GM21390 (cell line): ENCODE measurements at regions not wholly inside any gene's neighbourhood (a gene's known extent, or its start where the extent isn't known, plus 50 kb on each side); places are given as distances from the start of the nearest gene placed in this dataset.

ENCODE experiments used
- ATAC-seq: cut with Tn5 transposase; IDR thresholded peaks from one replicate; pipeline ENCODE4 v1.9.1; 2021; ENCODE audit not compliant: unreplicated experiment

DNA sequence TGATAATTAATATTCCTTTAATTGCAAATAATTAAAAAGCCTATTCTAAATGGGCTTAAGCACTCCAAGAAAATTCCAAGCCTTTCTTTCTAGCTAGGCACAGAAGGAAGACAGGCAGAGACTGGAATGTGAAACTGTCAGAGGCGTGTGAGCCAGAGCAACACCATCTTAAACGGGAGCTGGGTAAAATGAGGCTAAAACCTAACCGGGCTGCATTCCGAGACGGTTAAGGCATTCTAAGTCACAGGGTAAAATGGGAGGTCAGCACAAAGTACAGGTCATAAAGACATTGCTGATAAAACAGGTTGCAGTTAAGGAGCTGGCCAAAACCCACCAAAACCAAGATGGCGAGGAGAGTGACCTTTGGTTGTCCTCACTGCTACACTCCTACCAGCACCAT lies 300.4 kb downstream of the SLITRK6 start:
- no peak for ATAC-seq

DNA sequence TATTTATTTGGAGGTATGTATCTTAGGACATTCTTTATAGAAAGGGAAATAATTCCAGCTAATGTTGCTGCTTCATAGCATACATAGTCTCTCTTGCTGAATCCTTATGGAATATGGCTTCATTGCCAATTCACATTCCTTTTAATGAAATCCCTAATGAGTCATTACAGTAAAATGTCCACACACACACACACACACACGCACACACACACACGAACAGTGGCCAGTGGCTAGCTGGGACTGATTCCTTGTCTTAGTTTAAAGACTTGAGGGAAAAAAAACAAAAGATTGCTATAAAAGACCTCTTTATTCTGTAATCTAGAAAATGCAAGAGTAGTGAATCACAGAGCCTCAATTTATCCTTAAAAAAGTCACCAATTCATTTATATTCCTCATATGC lies 301.6 kb downstream of the SLITRK6 start:
- no peak for ATAC-seq

DNA sequence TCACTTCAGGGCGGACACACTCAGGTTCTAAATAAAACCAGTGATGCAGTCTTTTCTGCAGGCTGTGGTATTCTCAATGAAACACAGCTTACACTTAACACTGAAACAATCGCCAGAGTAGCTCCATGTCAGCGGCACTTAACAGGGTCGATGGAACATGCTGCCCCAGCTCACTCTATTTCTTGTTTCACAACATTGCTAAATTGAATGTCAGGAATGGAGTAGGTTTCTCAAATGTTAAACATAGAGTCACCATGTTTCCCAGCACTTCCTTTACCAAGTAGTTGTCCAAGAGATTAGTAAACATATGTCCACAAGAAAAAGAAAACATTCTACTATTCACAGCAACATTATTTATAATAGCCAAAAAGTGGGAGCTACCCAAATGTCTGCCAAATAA lies 306.9 kb downstream of the SLITRK6 start:
- ATAC-seq, result no peak

DNA sequence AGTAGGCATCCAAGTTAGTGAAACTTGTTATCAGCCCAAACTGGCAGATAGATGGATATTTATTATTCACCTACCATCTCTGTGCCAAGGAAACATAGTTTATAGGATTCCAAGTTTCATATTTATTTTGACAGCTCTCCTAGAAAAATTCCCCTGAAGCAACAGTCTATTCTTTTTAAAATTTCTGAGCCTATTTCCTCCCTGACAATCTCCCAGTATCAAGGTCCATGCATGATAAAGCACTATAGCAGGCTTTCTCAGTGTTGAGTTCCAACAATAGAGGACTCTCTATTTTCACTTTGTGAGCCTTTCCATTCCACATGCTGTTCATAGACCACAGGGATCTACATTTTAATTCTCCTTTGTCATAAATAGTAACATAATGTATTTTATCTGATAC lies 312.6 kb downstream of the SLITRK6 start:
- ATAC-seq, result no peak

DNA sequence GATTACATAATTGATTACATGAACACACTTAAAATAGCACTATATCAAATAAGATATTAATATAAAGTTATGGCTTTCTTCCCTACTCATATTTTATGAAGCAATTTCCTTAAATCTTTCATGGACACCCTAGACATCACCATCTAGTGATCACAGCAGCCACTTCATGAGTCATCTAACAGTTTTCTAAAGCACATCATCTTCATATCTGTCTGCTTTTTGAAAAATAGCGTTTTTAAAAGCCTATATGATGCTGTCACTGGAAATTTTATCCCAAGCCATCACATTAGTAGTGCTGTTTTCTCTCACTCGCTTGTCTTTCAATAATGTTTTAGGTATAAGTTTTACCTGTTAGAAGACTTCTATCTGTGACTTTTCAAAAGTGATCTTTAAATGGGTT lies 326.1 kb downstream of the SLITRK6 start:
- ATAC-seq, result no peak

DNA sequence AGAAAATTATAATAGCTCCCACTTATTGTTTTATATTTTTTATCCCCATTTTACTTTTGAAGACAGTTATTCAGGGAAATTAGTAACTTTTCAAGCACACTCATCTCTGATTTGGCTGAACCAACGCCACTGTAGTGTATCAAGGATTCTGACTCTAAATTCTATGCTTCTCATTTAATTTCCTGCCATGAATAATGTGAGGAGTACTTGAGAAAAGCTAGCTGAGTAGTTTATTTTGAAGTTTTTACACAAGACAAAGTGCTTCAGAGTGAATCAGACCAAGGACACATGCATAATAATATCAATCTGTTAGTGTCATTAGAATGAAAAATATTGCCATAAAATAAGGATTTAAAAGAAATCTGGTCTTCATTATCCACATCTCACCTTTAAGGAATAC lies 329.9 kb downstream of the SLITRK6 start:
- no peak for ATAC-seq

DNA sequence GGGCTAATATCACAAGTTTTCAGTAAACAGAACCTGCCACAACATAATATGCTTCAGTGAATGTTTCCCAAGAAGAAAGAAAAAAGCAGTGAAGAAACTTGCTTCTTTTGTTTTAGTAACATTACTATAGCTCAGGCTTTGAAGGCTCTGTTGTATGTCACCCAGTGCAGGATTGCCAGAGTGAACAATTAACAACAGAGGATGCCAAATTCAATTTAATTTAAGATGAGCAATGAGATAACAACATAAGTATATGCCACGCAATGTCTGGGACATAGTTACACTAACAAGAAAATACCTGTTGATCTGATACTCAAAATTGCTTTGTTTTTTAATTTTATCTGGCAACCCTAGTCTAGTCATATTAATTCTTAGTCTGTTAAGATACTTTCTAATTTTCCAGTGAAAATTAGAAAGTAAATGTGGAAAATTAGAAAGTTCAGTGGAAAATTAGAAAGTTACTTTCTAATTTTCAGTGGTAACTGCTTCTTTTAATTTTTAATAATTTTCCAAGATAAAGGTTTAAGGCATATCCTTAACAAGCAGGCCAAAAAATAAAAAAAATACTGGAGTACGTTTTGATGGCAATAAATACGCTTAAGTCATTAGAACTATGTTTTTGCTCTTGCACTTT lies 336.3 kb downstream of the SLITRK6 start:
- no peak for ATAC-seq

DNA sequence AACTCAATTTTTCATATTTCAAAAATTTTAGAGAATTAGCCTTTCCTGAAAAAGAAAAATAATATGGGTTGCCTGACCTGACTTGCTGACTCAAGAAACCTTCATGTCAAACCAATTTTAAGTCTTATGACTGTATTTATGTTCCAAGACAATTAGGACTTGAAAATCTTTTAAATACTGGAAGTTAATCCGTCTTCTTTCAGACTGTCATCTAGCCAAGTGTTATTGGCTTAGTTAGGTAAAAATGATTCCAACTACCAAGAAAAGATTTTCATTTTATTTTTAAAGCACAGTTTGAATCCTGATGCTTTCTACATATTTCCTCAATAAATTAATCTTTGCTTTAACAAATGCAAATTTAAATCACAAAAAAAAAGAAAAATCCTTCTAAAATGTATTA lies 337.6 kb downstream of the SLITRK6 start:
- ATAC-seq, result no peak

DNA sequence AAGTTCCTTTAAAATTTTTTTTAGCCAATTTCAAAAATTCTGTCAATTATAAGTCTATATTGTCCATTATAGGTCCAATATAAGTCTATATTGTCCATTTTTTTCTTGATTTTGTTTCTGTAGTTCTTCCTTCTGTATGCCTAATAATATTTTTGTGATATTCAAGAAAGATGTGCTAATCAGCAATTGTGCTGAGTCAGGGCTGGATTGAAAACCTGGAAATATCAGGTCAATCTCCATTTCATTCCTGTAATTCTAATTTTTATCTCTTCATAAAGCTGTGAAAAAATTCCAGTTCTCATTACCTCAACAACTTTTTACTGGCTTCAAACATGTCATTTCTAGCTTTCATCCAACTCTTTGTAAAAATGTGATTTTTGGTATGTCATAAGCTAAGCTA lies 353.7 kb downstream of the SLITRK6 start:
- no peak for ATAC-seq

DNA sequence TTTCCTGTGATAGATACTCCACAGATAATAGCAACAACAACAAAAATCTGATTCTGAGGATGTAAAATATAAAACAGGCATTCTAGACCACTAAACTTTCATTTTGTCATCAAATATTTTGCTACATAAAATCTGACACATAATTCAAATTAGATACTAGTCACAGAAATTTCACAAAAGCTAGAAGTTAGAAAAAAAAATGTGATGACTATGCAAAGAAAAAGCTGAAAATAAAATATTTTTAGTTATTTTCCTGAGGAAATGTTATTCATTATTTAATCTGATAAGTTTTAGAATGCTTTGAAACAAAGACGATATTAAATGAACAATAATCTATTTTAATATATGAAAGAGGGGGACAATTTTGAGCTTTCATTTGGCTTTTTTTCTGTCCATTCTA lies 357.2 kb downstream of the SLITRK6 start:
- no peak for ATAC-seq

DNA sequence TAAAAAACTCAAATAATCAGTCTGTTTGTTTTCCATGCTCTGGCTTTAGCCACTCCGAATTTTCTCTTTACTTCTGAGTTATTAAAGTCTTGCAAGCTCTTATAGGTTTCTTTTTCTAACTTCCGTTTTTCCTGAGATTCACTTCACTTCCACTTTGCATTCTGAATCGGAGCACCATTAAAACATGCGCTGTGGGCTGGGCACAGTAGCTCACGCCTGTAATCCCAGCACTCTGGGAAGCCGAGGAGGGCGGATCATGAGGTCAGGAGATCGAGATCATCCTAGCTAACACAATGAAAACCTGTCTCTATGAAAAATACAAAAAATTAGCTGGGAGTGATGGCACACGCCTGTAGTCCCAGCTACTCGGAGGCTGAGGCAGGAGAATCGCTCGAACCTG lies 357.9 kb downstream of the SLITRK6 start:
- ATAC-seq, result no peak

DNA sequence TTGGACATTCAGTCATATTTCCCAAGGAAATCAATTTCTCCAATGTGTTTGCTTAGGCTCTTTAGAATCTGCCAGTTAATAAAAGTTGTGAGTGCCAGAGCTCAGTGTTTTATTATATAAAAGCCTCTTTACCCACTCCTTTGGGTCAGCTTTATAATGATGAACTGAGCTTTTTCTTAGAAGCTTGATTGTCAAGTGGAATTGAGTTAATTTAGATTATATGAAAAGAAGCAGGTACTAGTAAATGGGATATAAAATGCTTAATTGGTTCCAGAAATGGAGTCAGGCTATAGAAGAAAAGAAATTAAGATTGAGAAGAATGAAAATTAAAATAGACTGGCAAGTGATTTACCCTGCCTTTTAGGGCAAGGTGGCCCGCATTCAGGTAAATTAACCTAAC lies 363.2 kb downstream of the SLITRK6 start:
- ATAC-seq, result no peak

DNA sequence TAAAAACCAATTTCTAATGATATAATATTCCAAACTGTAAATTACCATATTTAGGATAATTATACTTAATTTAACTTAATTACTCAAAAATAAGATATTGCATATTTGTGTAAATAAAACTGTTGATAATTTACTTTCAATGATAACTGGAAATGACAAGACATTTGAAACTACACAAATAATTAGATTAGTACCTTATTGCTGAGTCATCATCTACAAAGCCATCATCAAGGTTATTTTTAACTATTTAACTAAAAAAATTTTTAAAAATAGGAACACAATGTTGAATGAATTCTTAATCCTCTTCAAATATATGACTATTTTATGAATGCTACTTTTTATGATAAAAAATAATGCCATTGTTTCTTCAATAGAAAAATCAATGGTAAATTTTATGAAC lies 364.3 kb downstream of the SLITRK6 start:
- no peak for ATAC-seq

DNA sequence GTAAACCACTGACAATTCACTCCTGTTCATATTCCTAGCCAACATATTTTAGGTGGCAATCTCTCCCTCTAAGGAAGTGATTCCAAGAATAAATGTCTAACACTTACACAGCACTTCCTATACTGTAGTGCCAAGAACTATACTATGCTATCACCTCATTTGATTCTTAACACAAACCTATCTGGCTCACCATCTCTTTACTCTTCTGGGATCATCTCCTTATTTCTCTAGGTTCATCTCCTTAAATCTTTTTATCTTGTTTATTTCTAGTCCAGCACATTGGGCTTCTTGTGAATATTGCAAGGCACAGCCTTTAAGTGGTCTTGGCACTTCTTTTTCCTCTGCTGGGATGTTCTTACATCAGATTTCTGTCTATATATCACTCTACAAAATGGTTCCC lies 366.3 kb downstream of the SLITRK6 start:
- no peak for ATAC-seq

DNA sequence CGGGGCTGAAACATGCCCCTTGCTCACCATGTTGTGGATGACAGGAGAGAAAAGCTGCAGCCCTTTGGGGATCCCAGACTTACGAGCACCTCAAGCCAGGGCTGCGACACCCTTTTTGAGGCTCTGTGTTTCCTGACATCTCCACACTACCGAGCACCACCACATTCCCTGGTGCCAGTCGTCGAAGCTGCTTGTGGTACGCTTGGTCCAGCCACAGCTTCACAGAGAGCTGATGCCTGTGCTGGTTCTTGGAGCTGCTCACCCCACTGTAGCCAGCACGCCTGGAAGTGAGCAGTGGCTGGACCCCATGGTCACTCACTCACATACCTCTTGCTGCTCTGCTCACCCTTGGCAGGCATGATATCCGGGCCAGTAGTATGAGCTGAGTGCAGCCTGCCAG lies 367.5 kb downstream of the SLITRK6 start:
- no peak for ATAC-seq

DNA sequence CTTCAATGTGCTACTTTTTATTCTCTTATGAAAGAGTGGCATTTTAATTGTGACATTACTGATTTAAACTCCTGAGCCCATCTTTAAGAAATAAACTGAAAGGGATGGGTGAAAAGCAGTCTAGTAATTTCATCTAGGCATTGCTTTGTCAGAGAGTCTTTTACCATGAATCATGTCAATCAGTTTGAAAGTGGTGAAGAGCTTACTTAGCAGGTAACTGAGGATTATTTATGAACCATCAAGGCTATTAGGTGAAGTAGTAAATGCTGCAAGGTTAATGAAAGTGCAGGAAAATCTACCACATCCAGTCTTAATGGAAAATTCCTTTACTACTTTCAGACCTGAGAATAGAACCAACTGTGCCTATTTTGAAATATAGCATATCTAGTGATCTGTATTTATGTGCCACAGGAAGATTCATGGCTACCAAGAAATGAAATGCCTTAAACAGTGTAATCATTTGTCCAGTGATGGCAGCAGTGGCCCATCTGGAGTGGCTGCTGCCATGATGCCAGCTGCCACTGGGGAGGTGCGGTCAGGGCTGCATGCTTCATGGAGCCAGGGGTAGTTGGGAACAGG lies 368.9 kb downstream of the SLITRK6 start:
- ATAC-seq, result no peak

DNA sequence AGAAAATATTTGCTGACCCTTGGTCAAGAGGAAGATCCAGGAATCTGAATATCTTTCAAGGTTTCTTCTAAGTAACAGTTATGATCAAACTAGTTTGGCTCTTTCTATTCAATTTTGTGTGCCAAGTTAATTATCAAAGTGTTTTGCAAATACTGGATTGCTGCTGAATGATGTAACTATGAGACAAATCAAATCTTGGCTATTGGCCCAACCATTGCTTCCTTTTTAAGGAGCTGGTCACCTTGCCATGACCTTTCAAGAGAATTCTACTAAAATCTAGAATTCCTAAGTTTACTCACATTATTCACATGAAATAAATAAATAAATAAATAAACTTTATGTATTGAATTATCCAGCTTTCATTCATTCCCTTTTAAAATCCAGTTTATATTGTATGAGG lies 371.8 kb downstream of the SLITRK6 start:
- no peak for ATAC-seq

DNA sequence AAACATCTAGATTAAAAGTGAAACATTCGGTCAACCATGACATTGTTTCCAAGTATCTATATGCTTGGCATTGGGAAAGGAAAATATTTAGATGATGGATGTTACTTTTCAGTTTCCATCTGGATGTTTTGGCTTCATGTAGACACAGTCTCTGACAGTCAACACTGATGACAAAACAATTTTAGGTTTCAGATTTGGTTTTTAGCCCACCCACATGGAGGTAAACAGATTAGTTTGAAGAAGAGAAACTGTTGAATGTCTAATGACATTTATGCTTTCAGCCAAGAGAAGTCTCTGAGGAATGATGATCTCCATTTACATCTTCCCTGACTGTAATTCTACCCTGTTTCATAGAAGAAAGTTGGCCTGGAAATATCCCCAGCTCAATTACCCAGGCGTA lies 379.1 kb downstream of the SLITRK6 start:
- ATAC-seq, result no peak

DNA sequence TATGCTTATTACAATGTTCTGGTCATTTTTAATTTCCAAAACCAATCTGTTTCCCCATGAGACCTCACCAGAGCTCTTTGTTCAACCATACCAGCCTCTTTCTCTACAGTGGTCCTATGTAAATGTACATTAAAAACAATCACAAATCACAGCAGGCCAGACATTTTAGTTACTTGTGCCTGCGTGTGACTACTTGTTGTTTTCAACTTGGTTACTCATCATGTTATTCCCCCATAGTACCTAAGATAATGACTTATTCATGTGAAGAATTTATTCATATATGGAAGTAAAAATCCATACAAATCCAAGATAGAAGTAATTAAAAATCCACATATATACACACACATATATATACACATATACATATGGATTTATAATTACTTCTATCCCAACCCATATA lies 379.6 kb downstream of the SLITRK6 start:
- no peak for ATAC-seq

DNA sequence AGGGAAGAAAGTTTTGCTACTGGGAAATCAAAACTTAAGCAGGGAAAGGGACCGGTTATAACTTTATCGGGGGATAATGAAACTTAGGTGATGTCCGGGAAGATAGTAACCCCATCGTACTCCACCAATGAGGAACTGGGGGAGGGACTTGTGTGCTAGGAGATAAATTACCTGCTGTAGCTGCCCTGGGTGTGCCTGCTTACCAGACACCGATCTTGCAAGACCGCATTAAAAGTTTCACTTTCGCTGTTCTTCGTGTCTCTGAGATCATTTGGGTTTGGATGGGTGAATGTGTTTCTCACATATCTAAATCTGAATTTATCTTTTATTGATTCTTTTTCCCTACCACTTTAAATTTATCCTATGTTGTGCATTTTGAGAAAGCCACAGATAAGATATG lies 381.4 kb downstream of the SLITRK6 start:
- ATAC-seq, result no peak

DNA sequence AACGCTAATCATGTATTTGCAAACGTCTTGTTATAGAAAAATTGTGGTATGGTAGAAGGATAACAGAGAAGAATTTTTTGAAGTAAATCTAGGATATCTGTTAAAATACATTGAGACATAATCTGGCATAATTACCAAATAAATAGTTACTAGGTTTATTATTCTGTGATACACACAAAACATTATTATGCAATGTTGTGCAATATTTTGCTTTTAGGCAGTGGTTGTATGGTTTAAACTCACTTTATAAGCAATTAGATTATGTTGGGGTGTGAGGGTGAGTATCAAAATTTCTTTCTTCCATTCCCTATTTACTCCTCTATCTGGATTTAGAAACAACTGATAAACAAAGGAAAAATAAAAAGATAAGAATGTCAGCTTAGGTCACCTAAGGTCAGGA lies 385.6 kb downstream of the SLITRK6 start:
- no peak for ATAC-seq

DNA sequence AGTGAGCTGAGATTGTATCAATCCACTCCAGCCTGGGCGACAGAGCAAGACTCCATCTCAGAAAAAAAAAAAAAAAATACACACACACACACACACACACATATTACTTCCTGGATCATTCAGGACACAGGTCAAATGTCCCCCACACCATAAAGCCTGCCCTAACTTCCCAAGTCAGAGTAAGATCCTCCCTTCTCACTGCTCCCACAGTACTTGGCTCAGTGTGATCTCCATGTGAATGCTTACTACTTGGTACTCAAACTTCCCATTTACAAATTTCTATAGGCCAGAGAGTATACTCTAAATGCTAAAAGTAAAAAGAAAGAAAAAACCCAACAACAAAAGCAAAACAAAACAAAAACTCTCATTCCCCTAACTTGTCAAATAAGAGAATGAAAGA lies 386.8 kb downstream of the SLITRK6 start:
- no peak for ATAC-seq

DNA sequence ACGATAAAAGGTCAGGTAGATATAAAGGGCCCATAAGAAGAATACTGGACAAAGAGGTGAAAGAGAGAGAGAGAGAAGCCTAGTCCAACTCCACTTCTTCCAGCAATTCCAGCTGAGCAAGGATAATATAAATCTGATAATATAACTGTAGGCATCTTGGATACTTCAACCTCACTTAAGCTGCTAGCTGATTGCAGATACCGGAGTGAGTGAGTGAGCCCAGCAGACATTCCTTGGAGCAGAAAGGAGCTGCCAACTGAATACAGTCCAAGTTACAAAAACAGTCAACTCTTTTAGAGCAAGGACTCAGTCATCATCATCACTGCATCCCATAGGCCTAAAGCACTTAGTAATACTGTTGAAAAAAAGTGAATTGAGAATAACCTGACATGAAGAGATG lies 387.6 kb downstream of the SLITRK6 start:
- no peak for ATAC-seq
